GM12864 (cell line): ENCODE measurements at regions not wholly inside any gene's neighbourhood (a gene's known extent, or its start where the extent isn't known, plus 50 kb on each side); places are given as distances from the start of the nearest gene placed in this dataset.

Source experiments
- DNase-seq: peaks from one replicate; pipeline ENCODE4 v3.0.0-alpha.2; 2011; ENCODE audit warnings: low read depth
- H3K4me3 ChIP-seq: 2 replicates; pipeline ENCODE4 v1.5.1; 2011; ENCODE audit warnings: mild to moderate bottlenecking, low read depth, low read length, control low read depth
- CTCF ChIP-seq: IDR thresholded peaks from 2 replicates; pipeline ENCODE4 v1.5.1; 2011; ENCODE audit warnings: low read depth, mild to moderate bottlenecking, moderate library complexity, low read length, control low read depth, inconsistent platforms; ENCODE audit errors: missing control alignments

- H3K4me3 ChIP-seq, result no peak overlapping the region
- no peak for DNase-seq
- TF ChIP-seq CTCF, result no peak
Observed at GRCh38 chr2:201960305-201960704, 73.3 kb upstream of the FZD7 start.

GRCh38 chr2:201961401-201961800, 72.3 kb upstream of the FZD7 start:
- DNase-seq, result no peak
- H3K4me3 ChIP-seq, result no peak overlapping the region
- no peak for TF ChIP-seq CTCF

GRCh38 chr2:201962774-201963562, 70.7 kb upstream of the FZD7 start:
- no peak for TF ChIP-seq CTCF
- no peak for DNase-seq

GRCh38 chr2:201964011-201964410, 69.6 kb upstream of the FZD7 start:
- DNase-seq, result no peak
- no peak for TF ChIP-seq CTCF
- H3K4me3 ChIP-seq, result no peak overlapping the region

More at GRCh38 chr2:201962774-201963562, 70.7 kb upstream of the FZD7 start:
- no peak overlapping the region for H3K4me3 ChIP-seq

GRCh38 chr2:201964631-201965206, 68.9 kb upstream of the FZD7 start:
- no peak overlapping the region for H3K4me3 ChIP-seq
- DNase-seq, result no peak
- TF ChIP-seq CTCF, result no peak

GRCh38 chr2:201965550-201965949, 68.1 kb upstream of the FZD7 start:
- no peak overlapping the region for H3K4me3 ChIP-seq
- no peak for DNase-seq
- TF ChIP-seq CTCF, result peak; percentile 30
